ENCODE measurements at regions not wholly inside any gene's neighbourhood (a gene's known extent, or its start where the extent isn't known, plus 50 kb on each side); places are given as distances from the start of the nearest gene placed in this dataset.

GRCh38 chr14:105878125-105878524 is 351.7 kb downstream of the TMEM121 start:
- TF ChIP-seq CTCF (conservative IDR thresholded peaks at IDR 0.05; ENCODE audit: low read depth, low read length): no peak
- no peak for TF ChIP-seq EZH2 (IDR thresholded peaks at IDR 0.05; ENCODE audit: borderline replicate concordance, low read depth, low read length, poor library complexity, severe bottlenecking)
